ENCODE measurements at regions not wholly inside any gene's neighbourhood (a gene's known extent, or its start where the extent isn't known, plus 50 kb on each side); places are given as distances from the start of the nearest gene placed in this dataset.

- Histone ChIP-seq H2AFZ (ENCODE audit: insufficient read depth, low read depth, low read length, poor library complexity, severe bottlenecking) (no peak overlapping the region), H3K4me1 (ENCODE audit: control insufficient read depth in 1 of 2, insufficient read depth in 2 of 2, low read length in 2 of 2) (no peaks in the 10 kb centered on the region), H3K9ac (ENCODE audit: insufficient read depth, low read length, poor library complexity, severe bottlenecking) (no peak overlapping the region), H3K4me3 (replicated peaks in 1 of 3; ENCODE audit: low read depth in 2 of 3, low read length in 3 of 3) (no peak overlapping the region), H3K27ac (ENCODE audit: low read depth in 1 of 2, low read length in 2 of 2) (no peak overlapping the region), H3K36me3 (replicated peaks in 1 of 2; ENCODE audit: control insufficient read depth in 1 of 2, insufficient read depth in 2 of 2, low read length in 2 of 2) (no peaks in the 10 kb centered on the region), H3K27me3 (ENCODE audit: control insufficient read depth in 2 of 2, insufficient read depth in 2 of 2, low read length in 2 of 2) (no peaks in the 10 kb centered on the region), H3K79me2 (ENCODE audit: insufficient read depth, low read length) (no peaks in the 10 kb centered on the region), H3K4me2 (replicated peaks; ENCODE audit: extremely low read depth, low read length, poor library complexity, severe bottlenecking) (no peak overlapping the region), H3K9me3 (replicated peaks in 1 of 2; ENCODE audit: control insufficient read depth in 1 of 2, insufficient read depth in 1 of 2, low read length in 2 of 2) (no peaks in the 10 kb centered on the region), H4K20me1 (ENCODE audit: insufficient read depth, low read length) (no peaks in the 10 kb centered on the region)
- H3K27ac Mint-ChIP-seq, result no peak overlapping the region
- H3K27me3 Mint-ChIP-seq (ENCODE audit: low read depth in 3 of 3), result peaks cover 4 to 16% (median 6%) of the 10 kb centered on the region in 3 donors
- 60% methylated on average over 1 of the region's 3 CpGs for WGBS (ENCODE audit: insufficient coverage)
- H3K9me3 Mint-ChIP-seq, result peaks cover 0 to 3% (median 0%) of the 10 kb centered on the region in 7 donors
- TF ChIP-seq, protein P1, sequence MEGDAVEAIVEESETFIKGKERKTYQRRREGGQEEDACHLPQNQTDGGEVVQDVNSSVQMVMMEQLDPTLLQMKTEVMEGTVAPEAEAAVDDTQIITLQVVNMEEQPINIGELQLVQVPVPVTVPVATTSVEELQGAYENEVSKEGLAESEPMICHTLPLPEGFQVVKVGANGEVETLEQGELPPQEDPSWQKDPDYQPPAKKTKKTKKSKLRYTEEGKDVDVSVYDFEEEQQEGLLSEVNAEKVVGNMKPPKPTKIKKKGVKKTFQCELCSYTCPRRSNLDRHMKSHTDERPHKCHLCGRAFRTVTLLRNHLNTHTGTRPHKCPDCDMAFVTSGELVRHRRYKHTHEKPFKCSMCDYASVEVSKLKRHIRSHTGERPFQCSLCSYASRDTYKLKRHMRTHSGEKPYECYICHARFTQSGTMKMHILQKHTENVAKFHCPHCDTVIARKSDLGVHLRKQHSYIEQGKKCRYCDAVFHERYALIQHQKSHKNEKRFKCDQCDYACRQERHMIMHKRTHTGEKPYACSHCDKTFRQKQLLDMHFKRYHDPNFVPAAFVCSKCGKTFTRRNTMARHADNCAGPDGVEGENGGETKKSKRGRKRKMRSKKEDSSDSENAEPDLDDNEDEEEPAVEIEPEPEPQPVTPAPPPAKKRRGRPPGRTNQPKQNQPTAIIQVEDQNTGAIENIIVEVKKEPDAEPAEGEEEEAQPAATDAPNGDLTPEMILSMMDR (IDR thresholded peaks at IDR 0.05), result no peak
- DNase-seq, result peak in 2 of 3 donors; percentile 10 to 52
- H3K4me1 Mint-ChIP-seq, result no peaks in the 10 kb centered on the region
- H3K4me3 Mint-ChIP-seq, result no peak overlapping the region
- intact Hi-C loops (cut with micrococcal nuclease), result no loop called here
- H3K36me3 Mint-ChIP-seq, result no peaks in the 10 kb centered on the region
Observed at GRCh38 chr9:86792136-86792535, 155.2 kb downstream of the GAS1 start.

DNA sequence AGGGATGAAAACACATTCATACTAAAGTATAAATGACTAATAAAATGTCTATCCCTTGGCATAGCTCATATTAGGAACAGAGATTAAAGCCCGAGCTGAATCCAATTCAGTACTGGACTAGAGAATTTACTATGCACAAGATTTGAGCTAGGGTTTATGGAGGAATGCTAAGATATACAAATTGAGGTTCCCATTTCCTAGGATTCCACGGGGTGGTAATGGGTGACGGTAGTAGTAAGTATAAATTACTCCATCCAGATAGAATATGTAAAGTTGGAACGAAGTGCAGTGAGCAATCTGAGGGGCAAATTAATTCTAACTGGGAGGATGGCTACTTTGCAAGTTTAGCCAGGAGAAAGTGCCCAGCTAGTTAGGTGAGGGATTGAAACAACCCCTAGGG, 156.5 kb downstream of the GAS1 start:
- Mint-ChIP-seq H3K4me1 (no peaks in the 10 kb centered on the region), H3K9me3 (peaks cover 0 to 3% (median 0%) of the 10 kb centered on the region in 7 donors), H3K36me3 (no peaks in the 10 kb centered on the region), H3K27me3 (ENCODE audit: low read depth in 3 of 3) (peaks cover 6 to 16% (median 6%) of the 10 kb centered on the region in 3 donors), H3K4me3 (no peak overlapping the region), H3K27ac (no peak overlapping the region)
- Histone ChIP-seq H3K36me3 (replicated peaks in 1 of 2; ENCODE audit: control insufficient read depth in 1 of 2, insufficient read depth in 2 of 2, low read length in 2 of 2) (no peaks in the 10 kb centered on the region), H3K79me2 (ENCODE audit: insufficient read depth, low read length) (no peaks in the 10 kb centered on the region), H2AFZ (ENCODE audit: insufficient read depth, low read depth, low read length, poor library complexity, severe bottlenecking) (no peak overlapping the region), H3K4me2 (replicated peaks; ENCODE audit: extremely low read depth, low read length, poor library complexity, severe bottlenecking) (no peak overlapping the region), H3K27ac (ENCODE audit: low read depth in 1 of 2, low read length in 2 of 2) (no peak overlapping the region), H3K4me3 (replicated peaks in 1 of 3; ENCODE audit: low read depth in 2 of 3, low read length in 3 of 3) (no peak overlapping the region), H3K9ac (ENCODE audit: insufficient read depth, low read length, poor library complexity, severe bottlenecking) (no peak overlapping the region), H3K27me3 (ENCODE audit: control insufficient read depth in 2 of 2, insufficient read depth in 2 of 2, low read length in 2 of 2) (no peaks in the 10 kb centered on the region), H3K9me3 (replicated peaks in 1 of 2; ENCODE audit: control insufficient read depth in 1 of 2, insufficient read depth in 1 of 2, low read length in 2 of 2) (no peaks in the 10 kb centered on the region), H3K4me1 (ENCODE audit: control insufficient read depth in 1 of 2, insufficient read depth in 2 of 2, low read length in 2 of 2) (no peaks in the 10 kb centered on the region), H4K20me1 (ENCODE audit: insufficient read depth, low read length) (no peaks in the 10 kb centered on the region)
- TF ChIP-seq, protein P1 (IDR thresholded peaks at IDR 0.05), result no peak
- intact Hi-C loops (cut with micrococcal nuclease), result no loop called here
- 80% methylated on average over 1 of the region's 4 CpGs for WGBS (ENCODE audit: insufficient coverage)
- no peak for DNase-seq

Measured in CD14-positive monocyte (primary cell).